Coronary artery (tissue), 2 donors: ENCODE measurements at regions not wholly inside any gene's neighbourhood (a gene's known extent, or its start where the extent isn't known, plus 50 kb on each side); places are given as distances from the start of the nearest gene placed in this dataset.

Experiments used
- DNase-seq: peaks from one replicate; pipeline ENCODE4 v3.0.0-alpha.2; 2017; ENCODE audit warnings: low spot score
- H3K27ac ChIP-seq, 2 donors: fragments of 200-600 bp; sonication (generic); one replicate each; pipeline ENCODE4 v1.5.1; 2016 to 2019
- H3K4me3 ChIP-seq: fragments of 200-600 bp; sonication (generic); 2 replicates; pipeline ENCODE4 v1.5.1; 2016; ENCODE audit warnings: mild to moderate bottlenecking, moderate library complexity
- TF ChIP-seq, protein P1 (sequence below): fragments of 200-600 bp; sonication (generic); IDR thresholded peaks from one replicate; pipeline ENCODE4 v1.5.1; 2019; ENCODE audit warnings: antibody characterized with exemption

DNA sequence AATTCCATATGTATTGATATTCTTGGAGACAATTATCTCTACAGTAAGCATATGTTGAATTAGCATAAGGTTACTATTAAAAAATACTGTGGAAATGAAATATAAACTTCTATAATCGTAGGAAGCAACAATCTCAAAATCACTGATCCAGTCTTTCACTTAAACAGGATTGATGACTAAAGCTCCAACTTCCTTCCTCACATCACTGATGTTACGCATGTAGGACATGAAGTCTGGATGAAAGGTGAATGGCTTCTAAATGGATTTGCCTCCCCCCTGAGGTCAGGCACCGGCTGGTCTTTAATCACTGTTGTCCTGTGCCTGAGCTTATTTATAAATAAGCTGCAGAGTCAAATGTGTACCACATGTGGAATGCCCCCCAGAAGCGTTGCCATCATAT lies 157.1 kb upstream of the NFIB start:
- TF ChIP-seq, protein P1, sequence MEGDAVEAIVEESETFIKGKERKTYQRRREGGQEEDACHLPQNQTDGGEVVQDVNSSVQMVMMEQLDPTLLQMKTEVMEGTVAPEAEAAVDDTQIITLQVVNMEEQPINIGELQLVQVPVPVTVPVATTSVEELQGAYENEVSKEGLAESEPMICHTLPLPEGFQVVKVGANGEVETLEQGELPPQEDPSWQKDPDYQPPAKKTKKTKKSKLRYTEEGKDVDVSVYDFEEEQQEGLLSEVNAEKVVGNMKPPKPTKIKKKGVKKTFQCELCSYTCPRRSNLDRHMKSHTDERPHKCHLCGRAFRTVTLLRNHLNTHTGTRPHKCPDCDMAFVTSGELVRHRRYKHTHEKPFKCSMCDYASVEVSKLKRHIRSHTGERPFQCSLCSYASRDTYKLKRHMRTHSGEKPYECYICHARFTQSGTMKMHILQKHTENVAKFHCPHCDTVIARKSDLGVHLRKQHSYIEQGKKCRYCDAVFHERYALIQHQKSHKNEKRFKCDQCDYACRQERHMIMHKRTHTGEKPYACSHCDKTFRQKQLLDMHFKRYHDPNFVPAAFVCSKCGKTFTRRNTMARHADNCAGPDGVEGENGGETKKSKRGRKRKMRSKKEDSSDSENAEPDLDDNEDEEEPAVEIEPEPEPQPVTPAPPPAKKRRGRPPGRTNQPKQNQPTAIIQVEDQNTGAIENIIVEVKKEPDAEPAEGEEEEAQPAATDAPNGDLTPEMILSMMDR: no peak
- Histone ChIP-seq H3K4me3 (no peak overlapping the region), H3K27ac (no peak overlapping the region)
- DNase-seq: no peak

DNA sequence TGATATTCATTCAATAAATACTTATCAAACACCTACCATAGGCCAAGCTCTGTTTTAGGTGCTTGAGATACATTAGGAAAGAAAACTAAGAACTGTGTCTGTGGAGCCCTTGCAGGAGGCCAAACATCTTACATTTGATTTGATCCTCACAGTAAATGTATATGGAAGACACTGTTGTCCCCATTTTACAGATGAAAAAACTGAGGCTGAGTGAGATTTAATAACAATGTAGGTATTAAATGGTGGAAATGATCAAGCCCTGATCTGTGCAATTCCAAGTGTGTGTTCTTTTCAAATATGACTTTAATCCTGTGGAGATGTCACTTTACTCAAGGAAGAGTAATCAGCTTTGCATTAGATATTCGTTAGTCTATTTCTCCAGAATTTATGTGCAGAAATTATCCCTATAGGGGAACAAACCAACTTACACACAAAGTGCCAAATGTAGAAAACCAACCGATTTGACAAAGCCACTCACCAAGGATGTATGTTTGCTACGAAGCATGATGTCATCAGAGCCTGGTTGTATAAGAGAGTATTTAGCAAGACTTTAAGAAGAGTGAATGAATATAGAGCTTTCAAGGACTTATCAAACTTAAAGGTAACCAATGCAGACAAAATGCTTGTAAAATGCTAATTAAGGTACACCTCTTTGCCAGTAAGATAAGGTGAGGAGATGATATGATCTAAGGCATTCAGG lies 153.9 kb upstream of the NFIB start:
- TF ChIP-seq, protein P1: no peak
- no peak for DNase-seq
- Histone ChIP-seq H3K27ac (no peak overlapping the region), H3K4me3 (no peak overlapping the region)

DNA sequence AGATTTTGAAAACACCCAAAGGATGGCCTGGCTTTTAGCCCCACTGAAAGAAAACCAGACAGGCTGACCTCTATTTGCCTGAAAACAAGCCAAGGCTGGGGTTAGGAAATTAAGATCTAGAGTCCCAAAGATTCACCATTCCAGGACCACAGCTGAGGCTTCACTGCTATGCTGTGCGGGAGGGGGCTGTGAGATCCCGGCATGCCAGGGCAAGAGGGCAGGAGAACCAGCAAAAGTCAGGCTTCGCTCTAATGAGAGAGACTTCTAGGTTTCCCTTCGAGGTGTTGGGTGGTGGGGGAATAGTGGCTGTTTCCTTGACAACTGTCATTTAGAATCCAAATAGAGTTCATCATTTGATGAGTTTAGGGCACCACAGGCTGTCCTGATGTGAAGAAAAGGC lies 152.9 kb upstream of the NFIB start:
- Histone ChIP-seq H3K4me3 (no peak overlapping the region), H3K27ac (no peak overlapping the region)
- no peak for DNase-seq
- TF ChIP-seq, protein P1: no peak

GRCh38 chr9:14466429-14466818 lies 152.5 kb upstream of the NFIB start:
- TF ChIP-seq, protein P1: no peak
- DNase-seq: no peak

GRCh38 chr9:14462950-14463349 lies 149.0 kb upstream of the NFIB start:
- DNase-seq: no peak
- no peak overlapping the region for H3K4me3 ChIP-seq
- H3K27ac ChIP-seq: no peak overlapping the region
- TF ChIP-seq, protein P1: no peak

More at GRCh38 chr9:14466429-14466818, 152.5 kb upstream of the NFIB start:
- no peak overlapping the region for H3K4me3 ChIP-seq
- no peak overlapping the region for H3K27ac ChIP-seq

- TF ChIP-seq, protein P1: no peak
- no peak for DNase-seq
- Histone ChIP-seq H3K27ac (no peak overlapping the region), H3K4me3 (no peak overlapping the region)
Observed at GRCh38 chr9:14455243-14455642, 141.3 kb upstream of the NFIB start.

DNA sequence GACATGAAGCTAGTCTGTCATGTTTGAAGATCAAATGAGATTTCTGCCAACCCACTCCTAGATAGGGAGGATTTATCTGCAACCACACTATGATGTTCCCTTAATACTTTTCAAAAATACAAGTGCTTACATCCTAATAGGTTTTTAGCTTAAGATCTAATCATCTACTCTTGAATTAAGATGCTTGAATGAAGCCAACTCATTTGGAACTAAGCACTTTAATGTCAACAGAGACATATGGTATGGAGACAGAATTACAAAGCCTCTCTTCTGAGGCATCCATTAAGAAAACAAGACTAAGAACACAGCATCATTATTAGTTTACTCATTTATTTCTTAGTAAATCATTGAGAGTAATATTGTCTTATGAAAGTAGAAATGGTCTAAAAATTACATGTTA lies 139.3 kb upstream of the NFIB start:
- H3K4me3 ChIP-seq: no peak overlapping the region
- DNase-seq: no peak
- no peak overlapping the region for H3K27ac ChIP-seq
- TF ChIP-seq, protein P1: no peak
